ENCODE measurements at regions not wholly inside any gene's neighbourhood (a gene's known extent, or its start where the extent isn't known, plus 50 kb on each side); places are given as distances from the start of the nearest gene placed in this dataset.
A peak's percentile ranks its signal among the peaks of the same experiment; 100 is the strongest.
"Not testable (repeated sequence)": the region's sequence is repeated elsewhere in the genome, so short reads cannot be mapped to it uniquely, and the experiment has no call there.

GRCh38 chr14:28820677-28821076, 54.1 kb downstream of the FOXG1 start:
- Histone ChIP-seq H3K27me3 (ENCODE audit: control insufficient read depth, insufficient read depth, low read length) (no peaks in the 10 kb centered on the region), H3K36me3 (ENCODE audit: control insufficient read depth, insufficient read depth, low read length) (no peaks in the 10 kb centered on the region), H3K4me3 (ENCODE audit: low read depth, low read length) (no peak overlapping the region)
- TF ChIP-seq, protein P1, sequence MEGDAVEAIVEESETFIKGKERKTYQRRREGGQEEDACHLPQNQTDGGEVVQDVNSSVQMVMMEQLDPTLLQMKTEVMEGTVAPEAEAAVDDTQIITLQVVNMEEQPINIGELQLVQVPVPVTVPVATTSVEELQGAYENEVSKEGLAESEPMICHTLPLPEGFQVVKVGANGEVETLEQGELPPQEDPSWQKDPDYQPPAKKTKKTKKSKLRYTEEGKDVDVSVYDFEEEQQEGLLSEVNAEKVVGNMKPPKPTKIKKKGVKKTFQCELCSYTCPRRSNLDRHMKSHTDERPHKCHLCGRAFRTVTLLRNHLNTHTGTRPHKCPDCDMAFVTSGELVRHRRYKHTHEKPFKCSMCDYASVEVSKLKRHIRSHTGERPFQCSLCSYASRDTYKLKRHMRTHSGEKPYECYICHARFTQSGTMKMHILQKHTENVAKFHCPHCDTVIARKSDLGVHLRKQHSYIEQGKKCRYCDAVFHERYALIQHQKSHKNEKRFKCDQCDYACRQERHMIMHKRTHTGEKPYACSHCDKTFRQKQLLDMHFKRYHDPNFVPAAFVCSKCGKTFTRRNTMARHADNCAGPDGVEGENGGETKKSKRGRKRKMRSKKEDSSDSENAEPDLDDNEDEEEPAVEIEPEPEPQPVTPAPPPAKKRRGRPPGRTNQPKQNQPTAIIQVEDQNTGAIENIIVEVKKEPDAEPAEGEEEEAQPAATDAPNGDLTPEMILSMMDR (IDR thresholded peaks at IDR 0.05; ENCODE audit: insufficient read depth, low read length, poor library complexity, severe bottlenecking) = no peak
- DNase-seq (ENCODE audit: low read depth) = no peak

- no peak overlapping the region for H3K4me3 ChIP-seq (ENCODE audit: low read depth, low read length)
- DNase-seq (ENCODE audit: low read depth) = no peak
Observed at GRCh38 chr14:28821993-28822392, 55.4 kb downstream of the FOXG1 start.

DNA sequence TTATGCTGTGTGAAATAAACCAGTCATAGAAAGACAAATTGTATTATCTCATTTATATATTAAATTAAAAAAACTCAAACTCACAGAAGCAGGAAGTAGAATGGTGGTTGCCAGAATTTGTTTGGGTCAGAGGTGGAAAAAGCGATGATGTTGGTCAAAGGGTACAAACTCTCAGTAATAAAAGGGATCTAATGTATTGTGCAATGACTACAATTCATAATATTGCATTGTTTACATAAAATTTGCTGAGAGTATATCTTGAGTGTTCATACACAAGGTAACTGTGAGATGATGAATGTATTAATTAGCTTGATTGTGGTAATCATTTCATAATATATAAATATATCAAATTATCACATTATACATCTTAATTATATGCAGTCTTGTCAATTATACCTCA, 56.7 kb downstream of the FOXG1 start:
- DNase-seq (ENCODE audit: low read depth) = no peak
- H3K36me3 ChIP-seq (ENCODE audit: control insufficient read depth, insufficient read depth, low read length) = no peaks in the 10 kb centered on the region
- no peaks in the 10 kb centered on the region for H3K27me3 ChIP-seq (ENCODE audit: control insufficient read depth, insufficient read depth, low read length)
- TF ChIP-seq, protein P1 (IDR thresholded peaks at IDR 0.05; ENCODE audit: insufficient read depth, low read length, poor library complexity, severe bottlenecking) = no peak
- H3K4me3 ChIP-seq (ENCODE audit: low read depth, low read length) = no peak overlapping the region

More at GRCh38 chr14:28821993-28822392, 55.4 kb downstream of the FOXG1 start:
- H3K36me3 ChIP-seq (ENCODE audit: control insufficient read depth, insufficient read depth, low read length) = no peaks in the 10 kb centered on the region
- TF ChIP-seq, protein P1 (IDR thresholded peaks at IDR 0.05; ENCODE audit: insufficient read depth, low read length, poor library complexity, severe bottlenecking) = no peak
- H3K27me3 ChIP-seq (ENCODE audit: control insufficient read depth, insufficient read depth, low read length) = no peaks in the 10 kb centered on the region

GRCh38 chr14:28830115-28830534, 63.5 kb downstream of the FOXG1 start:
- Histone ChIP-seq H3K27me3 (ENCODE audit: control insufficient read depth, insufficient read depth, low read length) (no peaks in the 10 kb centered on the region), H3K36me3 (ENCODE audit: control insufficient read depth, insufficient read depth, low read length) (no peaks in the 10 kb centered on the region), H3K4me3 (ENCODE audit: low read depth, low read length) (no peak overlapping the region)
- DNase-seq (ENCODE audit: low read depth) = no peak
- TF ChIP-seq, protein P1 (IDR thresholded peaks at IDR 0.05; ENCODE audit: insufficient read depth, low read length, poor library complexity, severe bottlenecking) = no peak

DNA sequence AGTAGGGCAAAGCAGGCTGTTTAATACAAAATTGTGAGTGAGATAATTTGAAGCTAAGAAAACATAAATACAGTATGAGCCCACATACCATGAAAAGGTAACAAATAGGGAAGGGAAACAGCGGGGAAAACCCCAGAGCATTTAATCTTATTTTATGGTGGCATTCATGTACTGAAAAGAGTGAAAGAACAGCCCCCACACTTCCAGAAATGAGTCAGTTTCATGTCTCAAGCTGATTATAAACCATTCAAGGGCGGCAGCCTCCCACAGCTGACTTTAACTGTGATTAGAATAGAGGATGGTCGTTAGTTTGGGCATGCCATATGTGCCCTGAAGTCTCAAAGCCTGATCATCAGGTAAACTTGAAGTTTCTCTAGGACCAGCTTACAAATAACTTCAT, 64.5 kb downstream of the FOXG1 start:
- Histone ChIP-seq H3K27me3 (ENCODE audit: control insufficient read depth, insufficient read depth, low read length) (no peaks in the 10 kb centered on the region), H3K4me3 (ENCODE audit: low read depth, low read length) (no peak overlapping the region), H3K36me3 (ENCODE audit: control insufficient read depth, insufficient read depth, low read length) (no peaks in the 10 kb centered on the region)
- DNase-seq (ENCODE audit: low read depth) = peak; percentile 1
- TF ChIP-seq, protein P1 (IDR thresholded peaks at IDR 0.05; ENCODE audit: insufficient read depth, low read length, poor library complexity, severe bottlenecking) = no peak

DNA sequence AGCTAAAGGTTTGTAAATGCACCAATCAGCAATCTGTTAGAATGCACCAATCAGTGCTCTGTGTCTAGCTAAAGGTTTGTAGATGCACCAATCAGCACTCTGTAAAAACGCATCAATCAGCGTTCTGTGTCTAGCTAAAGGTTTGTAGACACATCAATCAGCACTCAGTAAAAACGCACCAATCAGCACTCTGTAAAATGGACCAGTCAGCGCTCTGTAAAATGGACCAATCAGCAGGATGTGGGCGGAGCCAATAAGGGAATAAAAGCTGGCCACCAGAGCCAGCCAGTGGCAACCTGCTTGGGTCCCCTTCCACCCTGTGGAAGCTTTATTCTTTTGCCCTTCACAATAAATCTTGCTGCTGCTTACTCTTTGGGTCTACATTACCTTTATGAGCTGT, 76.0 kb downstream of the FOXG1 start:
- not testable (repeated sequence) for H3K27me3 ChIP-seq (ENCODE audit: control insufficient read depth, insufficient read depth, low read length); DNase-seq (ENCODE audit: low read depth); H3K4me3 ChIP-seq (ENCODE audit: low read depth, low read length); H3K36me3 ChIP-seq (ENCODE audit: control insufficient read depth, insufficient read depth, low read length)
